Stimulated activated CD8-positive, alpha-beta memory T cell treated with anti-CD3 and anti-CD28 coated beads, Interleukin-7, amount 100 ng/mL, for 4 hours (primary cell): ENCODE measurements at regions not wholly inside any gene's neighbourhood (a gene's known extent, or its start where the extent isn't known, plus 50 kb on each side); places are given as distances from the start of the nearest gene placed in this dataset.
"Not testable (repeated sequence)": the region's sequence is repeated elsewhere in the genome, so short reads cannot be mapped to it uniquely, and the experiment has no call there.

Experiments used
- DNase-seq, 2 donors: peaks; one replicate each; pipeline ENCODE4 v3.0.0-alpha.2; 2020; ENCODE audit warnings: low read depth in 2 of 2

GRCh38 chr22:48822278-48823233 is 1005.1 kb downstream of the BRD1 start:
- no peak for DNase-seq

GRCh38 chr22:48821727-48822126 is 1005.9 kb downstream of the BRD1 start:
- DNase-seq, result no peak

- no peak for DNase-seq
Measured at GRCh38 chr22:48821346-48821690, 1006.4 kb downstream of the BRD1 start.

- no peak for DNase-seq
Measured at GRCh38 chr22:48820481-48821345, 1007.0 kb downstream of the BRD1 start.

- DNase-seq, result no peak
Measured at GRCh38 chr22:48819961-48820360, 1007.7 kb downstream of the BRD1 start.

GRCh38 chr22:48819232-48819631 is 1008.4 kb downstream of the BRD1 start:
- DNase-seq, result no peak

- DNase-seq, result not testable (repeated sequence)
Measured at GRCh38 chr22:48817491-48817890, 1010.2 kb downstream of the BRD1 start.

- no peak for DNase-seq
Measured at GRCh38 chr22:48811885-48812284, 1015.8 kb downstream of the BRD1 start.

- no peak for DNase-seq
Measured at GRCh38 chr22:48808038-48808960, 1019.4 kb downstream of the BRD1 start.

GRCh38 chr22:48807155-48807554 is 1020.5 kb downstream of the BRD1 start:
- no peak for DNase-seq

- DNase-seq, result no peak
Measured at GRCh38 chr22:48806227-48806781, 1021.4 kb downstream of the BRD1 start.

GRCh38 chr22:48805516-48805915 is 1022.2 kb downstream of the BRD1 start:
- no peak for DNase-seq

- DNase-seq, result no peak
Measured at GRCh38 chr22:48804811-48805301, 1022.8 kb downstream of the BRD1 start.

- no peak for DNase-seq
Measured at GRCh38 chr22:48803948-48804810, 1023.5 kb downstream of the BRD1 start.

- DNase-seq, result no peak
Measured at GRCh38 chr22:48803171-48803947, 1024.3 kb downstream of the BRD1 start.

- DNase-seq, result no peak
Measured at GRCh38 chr22:48802576-48802975, 1025.1 kb downstream of the BRD1 start.

- DNase-seq, result no peak
Measured at GRCh38 chr22:48800886-48801607, 1026.6 kb downstream of the BRD1 start.

- no peak for DNase-seq
Measured at GRCh38 chr22:48800036-48800885, 1027.4 kb downstream of the BRD1 start.
